GM12864 (cell line): ENCODE measurements at regions not wholly inside any gene's neighbourhood (a gene's known extent, or its start where the extent isn't known, plus 50 kb on each side); places are given as distances from the start of the nearest gene placed in this dataset.

Source experiments
- DNase-seq: peaks from one replicate; pipeline ENCODE4 v3.0.0-alpha.2; 2011; ENCODE audit warnings: low read depth
- H3K4me3 ChIP-seq: 2 replicates; pipeline ENCODE4 v1.5.1; 2011; ENCODE audit warnings: mild to moderate bottlenecking, low read depth, low read length, control low read depth
- TF ChIP-seq, protein P1 (sequence below): IDR thresholded peaks from 2 replicates; pipeline ENCODE4 v1.5.1; 2011; ENCODE audit warnings: low read depth, mild to moderate bottlenecking, moderate library complexity, low read length, control low read depth, inconsistent platforms; ENCODE audit errors: missing control alignments

DNA sequence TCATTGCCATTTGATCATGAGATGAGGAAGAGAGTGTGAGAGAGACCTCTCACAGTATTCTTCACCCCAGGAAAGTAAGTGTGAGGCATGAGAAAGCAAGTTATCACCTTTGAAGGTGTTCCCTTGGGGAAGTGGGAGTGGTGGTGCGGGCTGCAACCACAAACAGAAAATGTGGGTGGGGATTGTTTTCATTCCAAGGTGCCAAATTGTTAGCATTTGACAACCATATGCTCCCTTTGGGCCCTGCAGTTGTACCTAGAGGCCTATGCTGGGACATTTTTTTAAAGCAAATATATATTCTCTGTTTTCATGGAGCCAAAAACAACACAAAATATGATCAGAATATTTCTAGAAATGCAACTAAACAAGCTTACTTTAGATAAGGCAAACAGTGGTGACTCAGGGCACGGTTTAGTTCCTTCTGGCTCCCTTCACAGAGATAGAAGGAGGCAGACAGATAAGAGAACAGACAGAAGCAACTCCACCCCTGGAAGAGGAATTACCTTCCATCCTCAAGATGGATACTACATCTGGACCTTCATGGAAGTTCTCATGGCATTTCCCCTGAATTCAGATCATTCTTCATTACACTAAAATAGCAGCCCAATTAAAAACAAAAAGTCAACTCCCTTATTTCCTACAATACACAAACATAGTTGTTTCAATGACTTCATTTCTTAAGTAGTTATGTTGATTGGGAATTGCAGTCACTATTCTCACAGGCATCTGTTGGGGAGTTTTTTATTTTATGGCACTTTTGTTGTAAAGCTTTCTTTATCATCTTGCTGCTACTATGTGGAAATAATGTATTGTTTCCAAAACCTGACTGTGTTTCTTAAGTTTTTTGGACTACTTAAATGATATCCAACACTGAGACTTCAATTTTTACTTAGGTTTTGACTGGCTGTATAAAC is 416.6 kb downstream of the PLK2 start:
- DNase-seq: no peak
- no peak overlapping the region for H3K4me3 ChIP-seq
- TF ChIP-seq, protein P1, sequence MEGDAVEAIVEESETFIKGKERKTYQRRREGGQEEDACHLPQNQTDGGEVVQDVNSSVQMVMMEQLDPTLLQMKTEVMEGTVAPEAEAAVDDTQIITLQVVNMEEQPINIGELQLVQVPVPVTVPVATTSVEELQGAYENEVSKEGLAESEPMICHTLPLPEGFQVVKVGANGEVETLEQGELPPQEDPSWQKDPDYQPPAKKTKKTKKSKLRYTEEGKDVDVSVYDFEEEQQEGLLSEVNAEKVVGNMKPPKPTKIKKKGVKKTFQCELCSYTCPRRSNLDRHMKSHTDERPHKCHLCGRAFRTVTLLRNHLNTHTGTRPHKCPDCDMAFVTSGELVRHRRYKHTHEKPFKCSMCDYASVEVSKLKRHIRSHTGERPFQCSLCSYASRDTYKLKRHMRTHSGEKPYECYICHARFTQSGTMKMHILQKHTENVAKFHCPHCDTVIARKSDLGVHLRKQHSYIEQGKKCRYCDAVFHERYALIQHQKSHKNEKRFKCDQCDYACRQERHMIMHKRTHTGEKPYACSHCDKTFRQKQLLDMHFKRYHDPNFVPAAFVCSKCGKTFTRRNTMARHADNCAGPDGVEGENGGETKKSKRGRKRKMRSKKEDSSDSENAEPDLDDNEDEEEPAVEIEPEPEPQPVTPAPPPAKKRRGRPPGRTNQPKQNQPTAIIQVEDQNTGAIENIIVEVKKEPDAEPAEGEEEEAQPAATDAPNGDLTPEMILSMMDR: no peak

DNA sequence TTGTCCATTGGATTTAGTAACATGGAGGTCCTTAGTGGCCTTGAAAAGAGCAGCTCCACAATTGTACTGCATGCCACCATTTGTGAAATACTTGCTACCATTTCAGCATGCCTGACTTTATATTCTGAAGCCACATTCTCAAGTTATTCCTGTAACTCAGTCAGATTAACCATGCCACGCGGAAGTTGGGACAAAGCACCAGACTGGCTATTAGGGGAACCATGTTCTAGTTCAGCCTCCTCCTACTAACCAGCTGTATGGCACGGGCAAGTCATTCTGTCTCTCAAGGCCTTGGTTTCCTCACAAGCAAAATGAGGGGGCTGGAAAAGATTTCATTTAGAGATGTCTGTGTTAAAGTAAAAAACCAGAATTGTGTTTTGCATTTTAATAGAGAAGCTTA is 418.0 kb downstream of the PLK2 start:
- no peak for DNase-seq
- no peak overlapping the region for H3K4me3 ChIP-seq
- TF ChIP-seq, protein P1: no peak

DNA sequence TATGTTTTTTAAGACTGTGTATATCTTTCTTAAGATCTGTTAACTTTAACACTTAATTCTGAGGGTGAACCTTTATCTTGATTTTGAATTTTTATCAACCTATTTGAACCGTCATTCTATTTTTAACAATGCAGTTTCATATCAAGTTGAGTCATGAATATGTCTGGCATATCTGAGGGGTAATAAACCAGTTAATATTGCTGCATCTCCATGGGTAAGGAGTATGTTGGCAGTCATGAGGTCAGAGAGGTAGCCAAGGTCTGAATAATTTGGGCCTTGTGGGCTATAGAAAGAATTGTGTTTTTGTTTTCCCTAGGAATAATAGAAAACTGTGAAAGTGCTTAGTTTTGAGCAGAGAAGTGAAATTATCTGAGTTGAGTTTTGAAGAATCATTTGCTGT is 419.0 kb downstream of the PLK2 start:
- no peak overlapping the region for H3K4me3 ChIP-seq
- TF ChIP-seq, protein P1: no peak
- DNase-seq: no peak

DNA sequence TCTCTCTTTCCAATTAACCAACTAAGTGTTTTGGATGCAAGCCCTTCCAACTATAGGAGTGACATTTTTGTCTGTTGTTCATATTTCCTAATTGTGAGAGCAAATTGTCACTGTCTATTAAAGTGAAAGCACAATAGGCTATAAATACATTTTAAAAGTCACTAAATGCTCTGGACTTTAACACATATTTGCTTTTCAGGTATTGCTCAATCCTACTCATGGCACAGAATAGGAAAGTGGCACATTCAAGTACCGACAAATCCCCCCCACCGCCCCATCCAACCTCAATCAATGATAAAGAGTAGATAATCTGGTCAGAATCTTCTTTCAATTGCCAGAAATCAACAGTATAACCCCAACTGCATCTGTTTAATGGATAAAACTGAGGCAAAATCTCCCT is 419.8 kb downstream of the PLK2 start:
- no peak for DNase-seq
- TF ChIP-seq, protein P1: no peak
- no peak overlapping the region for H3K4me3 ChIP-seq

DNA sequence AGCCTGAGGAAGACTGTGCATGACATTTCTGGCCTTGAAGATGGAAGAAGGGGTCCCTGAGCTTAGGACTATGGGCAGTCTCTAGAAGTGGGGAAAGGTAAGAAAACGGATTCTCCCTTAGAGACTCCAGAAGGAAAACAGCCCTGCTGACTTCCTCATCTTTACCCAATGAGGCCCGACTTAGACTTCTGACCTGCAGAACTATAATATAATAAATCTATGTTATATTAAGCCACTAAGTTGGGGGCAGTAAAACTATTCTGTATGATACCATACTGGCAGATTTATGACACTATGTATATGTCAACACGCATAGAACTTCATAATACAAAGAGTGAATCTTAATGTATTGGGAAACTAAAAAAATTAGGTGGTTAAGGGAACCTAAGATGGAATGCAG is 422.0 kb downstream of the PLK2 start:
- TF ChIP-seq, protein P1: no peak
- H3K4me3 ChIP-seq: no peak overlapping the region
- DNase-seq: no peak

DNA sequence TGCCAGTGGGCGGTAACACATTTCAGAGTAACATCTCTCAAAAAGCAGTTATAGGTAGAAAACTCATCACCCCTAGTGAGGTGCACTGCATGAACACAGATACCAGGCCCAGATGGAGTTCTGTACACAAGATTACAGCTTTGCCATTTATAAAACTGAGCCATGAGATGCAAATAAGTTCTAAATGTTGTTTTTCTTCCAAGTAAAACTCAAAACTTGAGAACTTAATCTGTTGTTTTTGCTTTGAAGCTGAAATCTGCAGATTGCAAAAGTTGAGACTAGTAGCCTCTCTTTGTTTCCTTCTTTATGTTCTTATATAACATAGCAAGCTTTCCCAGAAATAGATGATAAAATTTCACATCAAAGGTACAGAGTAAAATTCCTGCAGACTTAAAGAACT is 434.1 kb downstream of the PLK2 start:
- no peak overlapping the region for H3K4me3 ChIP-seq
- TF ChIP-seq, protein P1: no peak
- DNase-seq: no peak

DNA sequence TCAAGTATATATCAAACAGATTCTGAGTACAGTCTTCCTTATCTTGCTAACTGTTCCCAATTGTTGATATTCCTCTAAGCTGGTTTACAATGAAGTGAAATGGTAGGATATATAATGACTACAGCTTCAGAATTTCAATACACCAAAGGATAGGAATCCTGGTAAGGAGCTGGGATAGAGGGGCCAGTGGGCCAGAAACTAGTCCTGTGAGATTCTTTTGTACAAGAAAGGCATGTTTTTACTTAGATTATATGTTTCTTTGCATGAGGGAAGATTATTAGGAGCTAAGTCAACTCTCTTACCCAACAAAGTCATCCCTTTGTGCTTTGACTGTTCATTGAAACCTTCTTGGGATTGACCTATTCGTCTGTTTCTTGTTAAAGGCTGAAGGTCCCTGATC is 435.7 kb downstream of the PLK2 start:
- H3K4me3 ChIP-seq: no peak overlapping the region
- DNase-seq: no peak
- TF ChIP-seq, protein P1: no peak
